Endodermal cell (in vitro differentiated cells): ENCODE measurements at regions not wholly inside any gene's neighbourhood (a gene's known extent, or its start where the extent isn't known, plus 50 kb on each side); places are given as distances from the start of the nearest gene placed in this dataset.

Source experiments
- DNase-seq: peaks from one replicate; pipeline ENCODE4 v3.0.0-alpha.2; 2017
- H3K27ac ChIP-seq: 2 replicates; pipeline ENCODE4 v1.5.1; 2013; ENCODE audit warnings: mild to moderate bottlenecking, low read depth, low read length, moderate library complexity
- H3K27me3 ChIP-seq: 2 replicates; pipeline ENCODE4 v1.6.1; 2013; ENCODE audit warnings: mild to moderate bottlenecking, low read length, moderate library complexity; ENCODE audit not compliant: insufficient read depth, control insufficient read depth, poor library complexity, severe bottlenecking
- H3K36me3 ChIP-seq: 2 replicates; pipeline ENCODE4 v1.7.0; 2013; ENCODE audit warnings: mild to moderate bottlenecking, low read length, moderate library complexity; ENCODE audit not compliant: control insufficient read depth, insufficient read depth
- H3K4me1 ChIP-seq: one replicate; pipeline ENCODE4 v1.7.0; 2013; ENCODE audit warnings: low read length; ENCODE audit not compliant: control insufficient read depth, insufficient read depth
- H3K4me3 ChIP-seq: 2 replicates; pipeline ENCODE4 v1.5.1; 2013; ENCODE audit warnings: mild to moderate bottlenecking, low read length, moderate library complexity
- H3K9ac ChIP-seq: 2 replicates; pipeline ENCODE4 v1.6.1; 2013; ENCODE audit warnings: mild to moderate bottlenecking, low read length, moderate library complexity; ENCODE audit not compliant: poor library complexity, severe bottlenecking; ENCODE audit errors: extremely low read depth
- H3K9me3 ChIP-seq: 2 replicates; pipeline ENCODE4 v1.6.1; 2013; ENCODE audit warnings: mild to moderate bottlenecking, low read length, moderate library complexity; ENCODE audit not compliant: control insufficient read depth
- H3K27ac Mint-ChIP-seq: 2 replicates; pipeline ENCODE4 v1.8.0; 2020; ENCODE audit warnings: mixed read lengths
- H3K27me3 Mint-ChIP-seq: 2 replicates; pipeline ENCODE4 v1.8.0; 2021; ENCODE audit warnings: mild to moderate bottlenecking, mixed read lengths; ENCODE audit not compliant: insufficient read depth
- H3K36me3 Mint-ChIP-seq: 2 replicates; pipeline ENCODE4 v1.8.0; 2020; ENCODE audit warnings: low read depth, mixed read lengths
- H3K4me1 Mint-ChIP-seq: 2 replicates; pipeline ENCODE4 v1.8.0; 2020; ENCODE audit warnings: mixed read lengths
- H3K4me3 Mint-ChIP-seq: 2 replicates; pipeline ENCODE4 v1.8.0; 2020; ENCODE audit warnings: mild to moderate bottlenecking, moderate library complexity, mixed read lengths
- H3K9me3 Mint-ChIP-seq: 2 replicates; pipeline ENCODE4 v1.8.0; 2020; ENCODE audit warnings: mild to moderate bottlenecking, mixed read lengths
- WGBS, 2 experiments: methylation state at CpG; one replicate each; pipeline versions ENCODE4 v1.1.5 to v1.1.7; 2013; ENCODE audit warnings: missing lambda C conversion rate in 2 of 2, mixed read lengths in 1 of 2; ENCODE audit not compliant: insufficient coverage in 1 of 2, insufficient read length in 1 of 2; 5-methylcytosine and 5-hydroxymethylcytosine counted together
- TF ChIP-seq, protein P1 (sequence below): fragments of 200-600 bp; sonication (generic); conservative IDR thresholded peaks from 2 replicates; pipeline ENCODE4 v1.5.0; 2021; ENCODE audit warnings: antibody characterized with exemption, mild to moderate bottlenecking

DNA sequence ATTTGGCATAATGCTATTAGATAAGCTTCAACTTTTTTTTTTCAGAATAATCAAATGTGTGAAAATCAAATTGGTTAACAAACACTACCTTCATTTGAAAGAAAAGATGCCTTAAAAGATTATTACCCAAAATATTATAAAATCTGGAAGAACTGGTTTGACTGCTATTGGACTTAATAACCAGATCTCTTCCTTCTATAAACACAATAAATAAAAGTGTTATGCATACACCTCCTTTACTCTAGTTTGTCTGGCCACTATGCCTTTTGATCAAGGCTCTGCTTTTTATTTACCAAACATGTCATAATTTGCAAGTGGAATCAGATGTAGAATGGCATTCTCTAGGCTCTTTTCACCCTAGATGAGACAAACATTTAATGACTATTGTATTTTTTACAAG, 897.3 kb upstream of the EPHA5 start:
- Histone ChIP-seq H3K27ac (no peak overlapping the region), H3K4me3 (no peak overlapping the region), H3K9me3 (no peaks in the 10 kb centered on the region), H3K27me3 (no peaks in the 10 kb centered on the region), H3K36me3 (no peaks in the 10 kb centered on the region), H3K4me1 (no peaks in the 10 kb centered on the region), H3K9ac (no peak overlapping the region)
- TF ChIP-seq, protein P1, sequence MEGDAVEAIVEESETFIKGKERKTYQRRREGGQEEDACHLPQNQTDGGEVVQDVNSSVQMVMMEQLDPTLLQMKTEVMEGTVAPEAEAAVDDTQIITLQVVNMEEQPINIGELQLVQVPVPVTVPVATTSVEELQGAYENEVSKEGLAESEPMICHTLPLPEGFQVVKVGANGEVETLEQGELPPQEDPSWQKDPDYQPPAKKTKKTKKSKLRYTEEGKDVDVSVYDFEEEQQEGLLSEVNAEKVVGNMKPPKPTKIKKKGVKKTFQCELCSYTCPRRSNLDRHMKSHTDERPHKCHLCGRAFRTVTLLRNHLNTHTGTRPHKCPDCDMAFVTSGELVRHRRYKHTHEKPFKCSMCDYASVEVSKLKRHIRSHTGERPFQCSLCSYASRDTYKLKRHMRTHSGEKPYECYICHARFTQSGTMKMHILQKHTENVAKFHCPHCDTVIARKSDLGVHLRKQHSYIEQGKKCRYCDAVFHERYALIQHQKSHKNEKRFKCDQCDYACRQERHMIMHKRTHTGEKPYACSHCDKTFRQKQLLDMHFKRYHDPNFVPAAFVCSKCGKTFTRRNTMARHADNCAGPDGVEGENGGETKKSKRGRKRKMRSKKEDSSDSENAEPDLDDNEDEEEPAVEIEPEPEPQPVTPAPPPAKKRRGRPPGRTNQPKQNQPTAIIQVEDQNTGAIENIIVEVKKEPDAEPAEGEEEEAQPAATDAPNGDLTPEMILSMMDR, result no peak
- H3K9me3 Mint-ChIP-seq, result no peaks in the 10 kb centered on the region
- H3K4me3 Mint-ChIP-seq, result no peak overlapping the region
- H3K27me3 Mint-ChIP-seq, result no peaks in the 10 kb centered on the region
- H3K4me1 Mint-ChIP-seq, result peaks cover 2% of the 10 kb centered on the region
- DNase-seq, result no peak
- H3K27ac Mint-ChIP-seq, result no peak overlapping the region
- no peaks in the 10 kb centered on the region for H3K36me3 Mint-ChIP-seq

DNA sequence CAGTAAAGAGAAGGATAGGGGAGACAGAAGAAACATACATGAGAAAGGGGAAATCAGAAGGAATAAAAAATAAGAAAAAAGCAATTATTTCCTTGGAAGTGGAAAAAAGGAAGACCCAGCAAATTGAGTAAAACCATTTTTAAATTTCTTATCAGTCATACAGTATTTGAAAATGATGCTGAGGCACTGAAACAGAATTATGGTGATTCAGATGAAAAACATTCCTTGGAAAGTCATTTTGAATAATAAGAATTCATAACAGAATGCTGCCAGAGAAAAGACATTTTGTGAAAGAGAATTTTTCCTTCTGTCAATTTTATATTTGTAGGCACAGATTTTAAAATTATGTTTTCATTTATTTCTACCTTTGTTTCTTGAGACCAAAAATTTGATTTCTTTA, 895.5 kb upstream of the EPHA5 start:
- Histone ChIP-seq H3K27me3 (no peaks in the 10 kb centered on the region), H3K27ac (no peak overlapping the region), H3K9me3 (no peaks in the 10 kb centered on the region), H3K4me3 (no peak overlapping the region), H3K4me1 (no peaks in the 10 kb centered on the region), H3K9ac (no peak overlapping the region), H3K36me3 (no peaks in the 10 kb centered on the region)
- H3K27ac Mint-ChIP-seq, result no peak overlapping the region
- no peak overlapping the region for H3K4me3 Mint-ChIP-seq
- no peaks in the 10 kb centered on the region for H3K27me3 Mint-ChIP-seq
- peaks cover 8% of the 10 kb centered on the region for H3K9me3 Mint-ChIP-seq
- peaks cover 2% of the 10 kb centered on the region for H3K4me1 Mint-ChIP-seq
- TF ChIP-seq, protein P1, result no peak
- DNase-seq, result no peak
- no peaks in the 10 kb centered on the region for H3K36me3 Mint-ChIP-seq

DNA sequence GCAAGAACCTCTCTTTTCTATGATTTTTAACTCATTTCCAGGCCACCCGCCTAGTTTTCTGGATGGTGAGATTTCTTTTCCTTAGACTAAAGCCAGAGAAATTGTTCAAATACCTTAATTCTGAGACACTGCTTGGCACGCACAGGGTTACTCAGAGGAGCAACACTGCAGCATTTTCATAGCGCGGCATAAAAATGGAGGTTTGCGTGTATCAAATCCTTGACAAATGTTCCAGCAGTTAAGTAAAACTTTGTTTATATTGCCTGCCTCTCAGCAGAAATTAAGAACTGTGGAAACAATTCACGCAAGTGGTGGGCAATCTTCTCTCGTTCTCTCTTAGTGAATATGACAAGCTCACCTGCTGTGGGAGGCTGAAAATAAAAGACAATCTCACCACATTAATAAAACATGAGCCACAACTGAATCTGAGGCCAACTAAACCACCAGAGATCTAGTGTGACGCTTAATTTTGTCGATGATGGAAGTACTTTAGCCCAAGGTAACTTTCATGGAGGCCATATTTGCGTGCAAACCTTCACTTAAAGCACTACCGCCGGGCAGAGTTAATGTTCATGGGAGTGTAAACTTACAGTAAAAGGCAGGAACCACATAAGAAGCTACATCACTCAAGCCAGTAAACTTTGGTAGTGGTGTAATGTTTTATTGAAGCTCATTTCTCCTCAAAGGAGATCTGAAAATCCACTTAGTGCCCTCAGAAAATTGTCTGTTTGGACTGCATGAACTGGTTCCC, 894.8 kb upstream of the EPHA5 start:
- Histone ChIP-seq H3K27ac (peak overlapping the region; percentile 0), H3K9ac (no peak overlapping the region), H3K27me3 (no peaks in the 10 kb centered on the region), H3K36me3 (no peaks in the 10 kb centered on the region), H3K4me3 (no peak overlapping the region), H3K9me3 (no peaks in the 10 kb centered on the region), H3K4me1 (no peaks in the 10 kb centered on the region)
- peaks cover 2% of the 10 kb centered on the region for H3K4me1 Mint-ChIP-seq
- peaks cover 13% of the 10 kb centered on the region for H3K9me3 Mint-ChIP-seq
- H3K27me3 Mint-ChIP-seq, result no peaks in the 10 kb centered on the region
- TF ChIP-seq, protein P1, result no peak
- WGBS, 2 experiments, result 87 to 96% methylated on average over 6 to 12 of the region's 12 CpGs
- H3K4me3 Mint-ChIP-seq, result no peak overlapping the region
- DNase-seq, result no peak
- H3K36me3 Mint-ChIP-seq, result no peaks in the 10 kb centered on the region
- no peak overlapping the region for H3K27ac Mint-ChIP-seq
